ENCODE measurements at regions not wholly inside any gene's neighbourhood (a gene's known extent, or its start where the extent isn't known, plus 50 kb on each side); places are given as distances from the start of the nearest gene placed in this dataset.

- no peak for DNase-seq (ENCODE audit: low read depth in 3 of 3, low spot score in 2 of 3)
Observed at GRCh38 chr1:9419369-9420041, 119.8 kb upstream of the SLC25A33 start.

GRCh38 chr1:9420835-9421532 lies 118.3 kb upstream of the SLC25A33 start:
- no peak for DNase-seq (ENCODE audit: low read depth in 3 of 3, low spot score in 2 of 3)

- DNase-seq (ENCODE audit: low read depth in 3 of 3, low spot score in 2 of 3), result no peak
Observed at GRCh38 chr1:9421533-9421873, 117.8 kb upstream of the SLC25A33 start.

- DNase-seq (ENCODE audit: low read depth in 3 of 3, low spot score in 2 of 3), result no peak
Observed at GRCh38 chr1:9422321-9422720, 116.9 kb upstream of the SLC25A33 start.

GRCh38 chr1:9422911-9423505 lies 116.3 kb upstream of the SLC25A33 start:
- DNase-seq (ENCODE audit: low read depth in 3 of 3, low spot score in 2 of 3), result no peak

- DNase-seq (ENCODE audit: low read depth in 3 of 3, low spot score in 2 of 3), result no peak
Observed at GRCh38 chr1:9424261-9424660, 115.0 kb upstream of the SLC25A33 start.

GRCh38 chr1:9425859-9426258 lies 113.4 kb upstream of the SLC25A33 start:
- no peak for DNase-seq (ENCODE audit: low read depth in 3 of 3, low spot score in 2 of 3)

GRCh38 chr1:9426291-9426711 lies 113.0 kb upstream of the SLC25A33 start:
- DNase-seq (ENCODE audit: low read depth in 3 of 3, low spot score in 2 of 3), result no peak

GRCh38 chr1:9427388-9427787 lies 111.9 kb upstream of the SLC25A33 start:
- no peak for DNase-seq (ENCODE audit: low read depth in 3 of 3, low spot score in 2 of 3)

- peak; percentile 99 to 100 (median 99) for DNase-seq (ENCODE audit: low read depth in 3 of 3, low spot score in 2 of 3)
Observed at GRCh38 chr1:9428601-9429341, 110.5 kb upstream of the SLC25A33 start.

- DNase-seq (ENCODE audit: low read depth in 3 of 3, low spot score in 2 of 3), result no peak
Observed at GRCh38 chr1:9429342-9429711, 109.9 kb upstream of the SLC25A33 start.

GRCh38 chr1:9434247-9435152 lies 104.8 kb upstream of the SLC25A33 start:
- DNase-seq (ENCODE audit: low read depth in 3 of 3, low spot score in 2 of 3), result no peak

GRCh38 chr1:9435153-9435636 lies 104.1 kb upstream of the SLC25A33 start:
- no peak for DNase-seq (ENCODE audit: low read depth in 3 of 3, low spot score in 2 of 3)

- no peak for DNase-seq (ENCODE audit: low read depth in 3 of 3, low spot score in 2 of 3)
Observed at GRCh38 chr1:9435854-9436640, 103.2 kb upstream of the SLC25A33 start.

- no peak for DNase-seq (ENCODE audit: low read depth in 3 of 3, low spot score in 2 of 3)
Observed at GRCh38 chr1:9437961-9438430, 101.3 kb upstream of the SLC25A33 start.

- no peak for DNase-seq (ENCODE audit: low read depth in 3 of 3, low spot score in 2 of 3)
Observed at GRCh38 chr1:9438431-9439073, 100.7 kb upstream of the SLC25A33 start.

GRCh38 chr1:9439074-9439761 lies 100.0 kb upstream of the SLC25A33 start:
- DNase-seq (ENCODE audit: low read depth in 3 of 3, low spot score in 2 of 3), result no peak

- no peak for DNase-seq (ENCODE audit: low read depth in 3 of 3, low spot score in 2 of 3)
Observed at GRCh38 chr1:9440261-9440660, 99.0 kb upstream of the SLC25A33 start.

Data from right renal cortex interstitium (tissue), 3 donors.